Kidney (tissue), 13 donors: ENCODE measurements at regions not wholly inside any gene's neighbourhood (a gene's known extent, or its start where the extent isn't known, plus 50 kb on each side); places are given as distances from the start of the nearest gene placed in this dataset.

Experiments
- DNase-seq, 5 donors: peaks; one replicate each; pipeline ENCODE4 v3.0.0-alpha.2; 2013 to 2020
- FAIRE-seq: peaks from 2 replicates; lab custom pipeline; 2012; peaks lifted over from hg19 to GRCh38; lab: Jason Lieb, UNC
- H3K27ac ChIP-seq, 2 donors: one replicate each; pipeline ENCODE4 v1.7.0; 2013; ENCODE audit warnings: low read depth in 2 of 2, low read length in 2 of 2, inconsistent platforms in 1 of 2
- H3K27me3 ChIP-seq: one replicate; pipeline ENCODE4 v1.7.1; 2013; ENCODE audit warnings: low read length, inconsistent platforms; ENCODE audit not compliant: control insufficient read depth, insufficient read depth
- H3K36me3 ChIP-seq, 3 donors: one replicate each; pipeline versions ENCODE4 v1.7.0 to v1.7.1; 2013; ENCODE audit warnings: low read length in 3 of 3, control low read depth in 1 of 3, inconsistent platforms in 1 of 3; ENCODE audit not compliant: insufficient read depth in 3 of 3, control insufficient read depth in 2 of 3
- H3K4me1 ChIP-seq, 3 donors: one replicate each; pipeline versions ENCODE4 v1.7.0 to v1.7.1; 2013; ENCODE audit warnings: low read length in 3 of 3, inconsistent platforms in 1 of 3, low read depth in 1 of 3; ENCODE audit not compliant: control insufficient read depth in 2 of 3, insufficient read depth in 2 of 3
- H3K4me3 ChIP-seq, 3 donors: one replicate each; pipeline versions ENCODE4 v1.7.0 to v1.8.1; 2013; ENCODE audit warnings: low read length in 3 of 3, control low read depth in 1 of 3, inconsistent platforms in 1 of 3
- H3K9ac ChIP-seq, 3 donors: one replicate each; pipeline versions ENCODE4 v1.7.0 to v1.7.1; 2013; ENCODE audit warnings: low read length in 3 of 3, control low read depth in 1 of 3, inconsistent platforms in 1 of 3
- H3K9me3 ChIP-seq, 3 donors: one replicate each; pipeline versions ENCODE4 v1.7.0 to v1.7.1; 2013; ENCODE audit warnings: low read length in 3 of 3, control low read depth in 1 of 3, inconsistent platforms in 1 of 3; ENCODE audit not compliant: control insufficient read depth in 2 of 3, insufficient read depth in 1 of 3
- intact Hi-C: fragments of 100-400 bp; cut with DNase I; formaldehyde crosslinking; loops from one replicate; pipeline ENCODE4 v1.11.1; 2022
- TF ChIP-seq, protein P1 (sequence below): IDR thresholded peaks from 3 replicates; pipeline ENCODE4 v1.5.1; 2012; ENCODE audit warnings: mild to moderate bottlenecking, moderate library complexity, borderline replicate concordance; ENCODE audit not compliant: insufficient read depth; ENCODE audit errors: extremely low read depth
- donor health status: control.
- donor health status: control.
- donor health status: control.
- donor health status: control.
- donor health status: control.
- donor health status: DM: yes; HTN: yes; CAD: no.
- donor health status: Normal renal cell carcinoma (clear cell type).

- peaks cover 0 to 7% (median 5%) of the 10 kb centered on the region in 3 donors for H3K4me1 ChIP-seq
- FAIRE-seq (peak; percentile 32), DNase-seq (no peak)
- H3K9me3 ChIP-seq, result no peaks in the 10 kb centered on the region
- intact Hi-C loops, result no loop called here
- no peak overlapping the region for H3K4me3 ChIP-seq
- H3K27ac ChIP-seq, result no peak overlapping the region
- TF ChIP-seq, protein P1, sequence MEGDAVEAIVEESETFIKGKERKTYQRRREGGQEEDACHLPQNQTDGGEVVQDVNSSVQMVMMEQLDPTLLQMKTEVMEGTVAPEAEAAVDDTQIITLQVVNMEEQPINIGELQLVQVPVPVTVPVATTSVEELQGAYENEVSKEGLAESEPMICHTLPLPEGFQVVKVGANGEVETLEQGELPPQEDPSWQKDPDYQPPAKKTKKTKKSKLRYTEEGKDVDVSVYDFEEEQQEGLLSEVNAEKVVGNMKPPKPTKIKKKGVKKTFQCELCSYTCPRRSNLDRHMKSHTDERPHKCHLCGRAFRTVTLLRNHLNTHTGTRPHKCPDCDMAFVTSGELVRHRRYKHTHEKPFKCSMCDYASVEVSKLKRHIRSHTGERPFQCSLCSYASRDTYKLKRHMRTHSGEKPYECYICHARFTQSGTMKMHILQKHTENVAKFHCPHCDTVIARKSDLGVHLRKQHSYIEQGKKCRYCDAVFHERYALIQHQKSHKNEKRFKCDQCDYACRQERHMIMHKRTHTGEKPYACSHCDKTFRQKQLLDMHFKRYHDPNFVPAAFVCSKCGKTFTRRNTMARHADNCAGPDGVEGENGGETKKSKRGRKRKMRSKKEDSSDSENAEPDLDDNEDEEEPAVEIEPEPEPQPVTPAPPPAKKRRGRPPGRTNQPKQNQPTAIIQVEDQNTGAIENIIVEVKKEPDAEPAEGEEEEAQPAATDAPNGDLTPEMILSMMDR, result no peak
- no peak overlapping the region for H3K9ac ChIP-seq
- H3K36me3 ChIP-seq, result no peaks in the 10 kb centered on the region
- no peaks in the 10 kb centered on the region for H3K27me3 ChIP-seq
Measured at GRCh38 chr6:91094806-91095475, 508.1 kb upstream of the MAP3K7 start.

DNA sequence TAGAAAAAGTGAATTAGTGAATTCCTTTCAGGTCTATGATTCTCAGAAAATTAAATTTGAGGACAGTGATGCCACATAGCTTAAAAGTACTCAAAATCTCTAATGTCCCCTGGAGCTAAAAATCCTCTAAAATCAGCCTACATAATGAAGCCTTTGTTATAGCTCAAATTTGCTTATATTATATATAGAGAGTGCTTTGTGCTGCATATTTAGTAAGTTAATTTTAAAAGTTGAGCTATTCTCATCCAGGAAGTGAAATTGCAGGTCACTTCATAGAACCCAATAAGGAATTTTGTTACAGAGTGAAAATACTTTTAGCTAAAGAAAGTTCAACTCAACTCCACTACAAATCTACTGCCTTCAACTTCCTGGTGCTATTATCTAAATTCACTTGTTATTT is 507.5 kb upstream of the MAP3K7 start:
- FAIRE-seq (no peak), DNase-seq (no peak)
- Histone ChIP-seq H3K27me3 (no peaks in the 10 kb centered on the region), H3K4me3 (no peak overlapping the region), H3K27ac (no peak overlapping the region), H3K36me3 (no peaks in the 10 kb centered on the region), H3K9ac (no peak overlapping the region), H3K9me3 (no peaks in the 10 kb centered on the region), H3K4me1 (peaks cover 0 to 7% (median 5%) of the 10 kb centered on the region in 3 donors)
- intact Hi-C loops, result no loop called here
- TF ChIP-seq, protein P1, result no peak

- Histone ChIP-seq H3K4me3 (no peak overlapping the region), H3K27ac (no peak overlapping the region), H3K9ac (no peak overlapping the region), H3K36me3 (no peaks in the 10 kb centered on the region), H3K4me1 (no peaks in the 10 kb centered on the region), H3K9me3 (no peaks in the 10 kb centered on the region), H3K27me3 (no peaks in the 10 kb centered on the region)
- FAIRE-seq (no peak), DNase-seq (no peak)
- intact Hi-C loops, result no loop called here
- TF ChIP-seq, protein P1, result no peak
Measured at GRCh38 chr6:91088976-91089375, 502.1 kb upstream of the MAP3K7 start.

- no peaks in the 10 kb centered on the region for H3K9me3 ChIP-seq
- TF ChIP-seq, protein P1, result no peak
- DNase-seq, result no peak
- FAIRE-seq, result no peak
- intact Hi-C loops, result no loop called here
- H3K27me3 ChIP-seq, result no peaks in the 10 kb centered on the region
- H3K27ac ChIP-seq, result no peak overlapping the region
- no peaks in the 10 kb centered on the region for H3K36me3 ChIP-seq
- no peaks in the 10 kb centered on the region for H3K4me1 ChIP-seq
- H3K9ac ChIP-seq, result no peak overlapping the region
- H3K4me3 ChIP-seq, result no peak overlapping the region
Measured at GRCh38 chr6:91088515-91088914, 501.6 kb upstream of the MAP3K7 start.
